Astrocyte (in vitro differentiated cells and primary cell): ENCODE measurements at regions not wholly inside any gene's neighbourhood (a gene's known extent, or its start where the extent isn't known, plus 50 kb on each side); places are given as distances from the start of the nearest gene placed in this dataset.

Experiments used
- DNase-seq: peaks from one replicate; pipeline ENCODE4 v3.0.0-alpha.2; 2010; ENCODE audit warnings: low read depth
- FAIRE-seq: peaks from 2 replicates; lab custom pipeline; 2011; peaks lifted over from hg19 to GRCh38; lab: Jason Lieb, UNC
- H2AFZ ChIP-seq: 2 replicates; pipeline ENCODE4 v1.6.0; 2012; ENCODE audit warnings: low read depth, low read length, inconsistent platforms
- H3K27ac ChIP-seq: 2 replicates; pipeline ENCODE4 v1.5.1; 2011; ENCODE audit warnings: low read depth, low read length, inconsistent platforms
- H3K27me3 ChIP-seq: 2 replicates; pipeline ENCODE4 v1.6.0; 2011; ENCODE audit warnings: low read length, inconsistent platforms; ENCODE audit not compliant: insufficient read depth
- H3K36me3 ChIP-seq: 2 replicates; pipeline ENCODE4 v1.5.1; 2011; ENCODE audit warnings: low read length, inconsistent platforms; ENCODE audit not compliant: insufficient read depth
- H3K4me1 ChIP-seq: 2 replicates; pipeline ENCODE4 v1.5.1; 2011; ENCODE audit warnings: low read length, inconsistent platforms; ENCODE audit not compliant: insufficient read depth
- H3K4me2 ChIP-seq: 2 replicates; pipeline ENCODE4 v1.6.0; 2012; ENCODE audit warnings: low read length, inconsistent platforms
- H3K4me3 ChIP-seq: 2 replicates; pipeline ENCODE4 v1.5.1; 2011; ENCODE audit warnings: low read depth, mild to moderate bottlenecking, low read length, inconsistent platforms; ENCODE audit not compliant: insufficient read depth
- H3K79me2 ChIP-seq: 2 replicates; pipeline ENCODE4 v1.6.0; 2012; ENCODE audit warnings: mild to moderate bottlenecking, low read length, inconsistent platforms; ENCODE audit not compliant: insufficient read depth
- H3K9ac ChIP-seq: 2 replicates; pipeline ENCODE4 v1.6.0; 2012; ENCODE audit warnings: mild to moderate bottlenecking, low read length, inconsistent platforms
- H3K9me3 ChIP-seq: 2 replicates; pipeline ENCODE4 v1.5.1; 2012; ENCODE audit warnings: low read depth, mild to moderate bottlenecking, low read length, inconsistent platforms; ENCODE audit not compliant: insufficient read depth
- H4K20me1 ChIP-seq: 2 replicates; pipeline ENCODE4 v1.6.0; 2012; ENCODE audit warnings: low read length, inconsistent platforms; ENCODE audit not compliant: insufficient read depth
- H3K27ac Mint-ChIP-seq: one replicate; pipeline ENCODE4 v1.8.0; 2021; ENCODE audit warnings: mild to moderate bottlenecking, mixed read lengths; ENCODE audit not compliant: unreplicated experiment
- H3K27me3 Mint-ChIP-seq: one replicate; pipeline ENCODE4 v1.8.0; 2021; ENCODE audit warnings: low read depth, mixed read lengths; ENCODE audit not compliant: unreplicated experiment
- H3K36me3 Mint-ChIP-seq: one replicate; pipeline ENCODE4 v1.8.0; 2021; ENCODE audit warnings: low read depth, mixed read lengths; ENCODE audit not compliant: unreplicated experiment
- H3K4me1 Mint-ChIP-seq: one replicate; pipeline ENCODE4 v1.8.0; 2021; ENCODE audit warnings: low read depth, mixed read lengths; ENCODE audit not compliant: unreplicated experiment
- H3K4me3 Mint-ChIP-seq: one replicate; pipeline ENCODE4 v1.8.0; 2021; ENCODE audit warnings: mild to moderate bottlenecking, moderate library complexity, mixed read lengths; ENCODE audit not compliant: unreplicated experiment
- H3K9me3 Mint-ChIP-seq: one replicate; pipeline ENCODE4 v1.8.0; 2021; ENCODE audit warnings: mild to moderate bottlenecking, mixed read lengths; ENCODE audit not compliant: unreplicated experiment
- CTCF ChIP-seq: IDR thresholded peaks from 2 replicates; pipeline ENCODE4 v1.5.1; 2011; ENCODE audit warnings: low read depth, mild to moderate bottlenecking, inconsistent platforms, low read length, moderate library complexity; ENCODE audit not compliant: insufficient read depth
- EZH2 ChIP-seq: IDR thresholded peaks from 2 replicates; pipeline ENCODE4 v1.6.1; 2012; ENCODE audit warnings: mild to moderate bottlenecking, low read length, inconsistent platforms; ENCODE audit not compliant: insufficient read depth

DNA sequence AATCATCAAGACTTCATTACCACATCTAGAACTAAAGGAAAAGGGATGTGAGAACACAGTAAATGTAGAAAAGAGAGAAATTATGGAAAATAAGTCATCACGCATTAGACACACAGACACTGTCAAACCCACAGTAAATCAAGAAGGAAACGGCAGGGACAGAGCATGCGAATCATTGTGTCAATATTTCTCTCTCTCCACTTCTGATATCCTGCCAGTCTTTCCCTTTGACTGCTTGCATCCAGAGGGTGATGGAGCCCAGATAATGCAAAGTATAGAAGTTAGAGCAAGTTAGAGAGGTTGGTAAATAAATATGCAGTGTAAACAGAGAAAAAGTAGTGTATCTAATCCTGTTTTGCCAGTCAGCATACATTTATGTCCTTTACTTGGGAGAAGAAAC, 706.8 kb upstream of the ANO3 start:
- Histone ChIP-seq H3K4me3 (no peak overlapping the region), H2AFZ (no peak overlapping the region), H3K27me3 (no peaks in the 10 kb centered on the region), H3K27ac (no peak overlapping the region), H3K4me1 (no peaks in the 10 kb centered on the region), H3K9me3 (no peaks in the 10 kb centered on the region), H3K4me2 (no peak overlapping the region), H4K20me1 (no peaks in the 10 kb centered on the region), H3K9ac (no peak overlapping the region), H3K79me2 (no peaks in the 10 kb centered on the region), H3K36me3 (no peaks in the 10 kb centered on the region)
- Mint-ChIP-seq H3K27me3 (no peaks in the 10 kb centered on the region), H3K4me1 (no peaks in the 10 kb centered on the region), H3K36me3 (no peaks in the 10 kb centered on the region), H3K4me3 (no peak overlapping the region), H3K27ac (no peak overlapping the region), H3K9me3 (no peaks in the 10 kb centered on the region)
- no peak for FAIRE-seq
- no peak for TF ChIP-seq CTCF
- no peak for TF ChIP-seq EZH2
- no peak for DNase-seq

- H4K20me1 ChIP-seq, result no peaks in the 10 kb centered on the region
- H3K27ac Mint-ChIP-seq, result no peak overlapping the region
Measured at GRCh38 chr11:25628030-25628429, 703.9 kb upstream of the ANO3 start.

More at GRCh38 chr11:25628030-25628429, 703.9 kb upstream of the ANO3 start:
- H3K27ac ChIP-seq, result no peak overlapping the region
- Mint-ChIP-seq H3K27me3 (no peaks in the 10 kb centered on the region), H3K4me3 (no peak overlapping the region), H3K36me3 (no peaks in the 10 kb centered on the region), H3K9me3 (no peaks in the 10 kb centered on the region), H3K4me1 (no peaks in the 10 kb centered on the region)
- H3K4me3 ChIP-seq, result no peak overlapping the region
- no peaks in the 10 kb centered on the region for H3K36me3 ChIP-seq
- DNase-seq, result no peak
- no peak overlapping the region for H3K4me2 ChIP-seq
- no peaks in the 10 kb centered on the region for H3K4me1 ChIP-seq
- TF ChIP-seq CTCF (no peak), EZH2 (no peak)
- no peaks in the 10 kb centered on the region for H3K9me3 ChIP-seq
- H2AFZ ChIP-seq, result no peak overlapping the region
- H3K27me3 ChIP-seq, result no peaks in the 10 kb centered on the region
- no peak for FAIRE-seq
- H3K79me2 ChIP-seq, result no peaks in the 10 kb centered on the region
- H3K9ac ChIP-seq, result no peak overlapping the region
